ENCODE measurements at regions not wholly inside any gene's neighbourhood (a gene's known extent, or its start where the extent isn't known, plus 50 kb on each side); places are given as distances from the start of the nearest gene placed in this dataset.

DNA sequence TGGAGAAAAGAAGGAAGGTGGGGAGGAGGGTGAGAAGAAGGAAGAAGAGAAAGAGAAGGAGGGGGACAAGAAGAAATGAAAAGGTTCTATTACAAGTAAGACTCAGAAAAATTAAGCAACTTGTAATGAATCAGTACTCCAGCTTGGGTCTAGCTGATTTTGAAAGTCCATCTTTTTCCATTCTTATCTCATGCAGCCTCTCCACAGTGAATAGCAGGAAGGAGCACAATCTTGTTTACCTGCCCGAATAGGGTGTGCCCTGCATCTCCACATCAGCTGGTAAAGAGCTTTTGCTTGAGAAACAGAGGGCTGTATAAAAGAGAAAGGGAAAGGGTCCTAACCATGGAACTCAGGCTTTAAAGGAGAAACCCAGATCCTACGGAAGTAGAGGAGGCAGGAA, 348.8 kb downstream of the TPBG start:
- H3K9me3 Mint-ChIP-seq (ENCODE audit: unreplicated experiment): peaks cover 7% of the 10 kb centered on the region
- CTCF ChIA-PET: interaction anchor here (0.6 to 1.0 kb wide), 3 partner anchors 10 to 228 kb away, joined by 3 to 4 read pairs (median 3); no protein-coding TSS in a partner anchor

DNA sequence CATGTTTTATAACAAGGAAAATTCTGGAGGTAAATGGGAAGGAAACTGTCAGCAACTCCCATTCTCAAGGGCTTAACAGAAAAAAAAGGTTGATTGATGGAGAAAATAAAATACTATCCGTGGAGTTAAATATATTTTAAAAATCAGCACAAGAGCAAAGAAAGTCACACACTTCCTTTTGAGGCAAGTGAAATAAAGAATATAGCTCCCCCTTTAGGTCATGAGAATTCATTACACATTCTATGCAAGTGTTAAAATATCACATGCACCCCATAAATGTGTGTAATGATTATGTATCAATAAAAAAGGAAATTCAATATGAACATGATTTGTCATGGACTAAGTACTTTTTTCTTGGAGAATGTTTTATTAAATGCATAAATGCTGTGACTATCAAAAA, 349.2 kb downstream of the TPBG start:
- intact Hi-C loops (cut with micrococcal nuclease): no loop called here
- H3K4me1 Mint-ChIP-seq (ENCODE audit: insufficient read depth, unreplicated experiment): no peaks in the 10 kb centered on the region
- peak; percentile 13 for DNase-seq (ENCODE audit: unreplicated experiment)
- H3K9me3 Mint-ChIP-seq (ENCODE audit: unreplicated experiment): peaks cover 7% of the 10 kb centered on the region
- BruUV-seq (replicated peaks): no TSS peak
- no peak overlapping the region for H3K4me3 Mint-ChIP-seq (ENCODE audit: unreplicated experiment)
- TF ChIP-seq, protein P1, sequence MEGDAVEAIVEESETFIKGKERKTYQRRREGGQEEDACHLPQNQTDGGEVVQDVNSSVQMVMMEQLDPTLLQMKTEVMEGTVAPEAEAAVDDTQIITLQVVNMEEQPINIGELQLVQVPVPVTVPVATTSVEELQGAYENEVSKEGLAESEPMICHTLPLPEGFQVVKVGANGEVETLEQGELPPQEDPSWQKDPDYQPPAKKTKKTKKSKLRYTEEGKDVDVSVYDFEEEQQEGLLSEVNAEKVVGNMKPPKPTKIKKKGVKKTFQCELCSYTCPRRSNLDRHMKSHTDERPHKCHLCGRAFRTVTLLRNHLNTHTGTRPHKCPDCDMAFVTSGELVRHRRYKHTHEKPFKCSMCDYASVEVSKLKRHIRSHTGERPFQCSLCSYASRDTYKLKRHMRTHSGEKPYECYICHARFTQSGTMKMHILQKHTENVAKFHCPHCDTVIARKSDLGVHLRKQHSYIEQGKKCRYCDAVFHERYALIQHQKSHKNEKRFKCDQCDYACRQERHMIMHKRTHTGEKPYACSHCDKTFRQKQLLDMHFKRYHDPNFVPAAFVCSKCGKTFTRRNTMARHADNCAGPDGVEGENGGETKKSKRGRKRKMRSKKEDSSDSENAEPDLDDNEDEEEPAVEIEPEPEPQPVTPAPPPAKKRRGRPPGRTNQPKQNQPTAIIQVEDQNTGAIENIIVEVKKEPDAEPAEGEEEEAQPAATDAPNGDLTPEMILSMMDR (IDR thresholded peaks at IDR 0.05; ENCODE audit: unreplicated experiment): peak; percentile 35
- ChIA-PET POLR2A (interaction anchor here (0.7 kb wide), 1 partner anchor 15 kb away, joined by 5 read pairs; no protein-coding TSS in a partner anchor), CTCF (interaction anchor here (0.7 to 1.0 kb wide), 3 partner anchors 9 to 438 kb away, joined by 3 to 4 read pairs (median 4); no protein-coding TSS in a partner anchor)
- H3K36me3 Mint-ChIP-seq (ENCODE audit: insufficient read depth, unreplicated experiment): no peaks in the 10 kb centered on the region
- no peak overlapping the region for H3K27ac Mint-ChIP-seq (ENCODE audit: low read depth, unreplicated experiment)
- H3K27me3 Mint-ChIP-seq (ENCODE audit: insufficient read depth, unreplicated experiment): no peaks in the 10 kb centered on the region

More for the DNA sequence above, 348.8 kb downstream of the TPBG start:
- Mint-ChIP-seq H3K27ac (ENCODE audit: low read depth, unreplicated experiment) (no peak overlapping the region), H3K36me3 (ENCODE audit: insufficient read depth, unreplicated experiment) (no peaks in the 10 kb centered on the region), H3K4me1 (ENCODE audit: insufficient read depth, unreplicated experiment) (no peaks in the 10 kb centered on the region), H3K27me3 (ENCODE audit: insufficient read depth, unreplicated experiment) (no peaks in the 10 kb centered on the region), H3K4me3 (ENCODE audit: unreplicated experiment) (no peak overlapping the region)
- DNase-seq (ENCODE audit: unreplicated experiment): no peak
- POLR2A ChIA-PET: interaction anchor here (0.6 to 0.7 kb wide), 2 partner anchors 10 to 15 kb away, joined by 3 to 5 read pairs; no protein-coding TSS in a partner anchor
- TF ChIP-seq, protein P1 (IDR thresholded peaks at IDR 0.05; ENCODE audit: unreplicated experiment): no peak
- intact Hi-C loops (cut with micrococcal nuclease): no loop called here
- BruUV-seq (replicated peaks): no TSS peak

DNA sequence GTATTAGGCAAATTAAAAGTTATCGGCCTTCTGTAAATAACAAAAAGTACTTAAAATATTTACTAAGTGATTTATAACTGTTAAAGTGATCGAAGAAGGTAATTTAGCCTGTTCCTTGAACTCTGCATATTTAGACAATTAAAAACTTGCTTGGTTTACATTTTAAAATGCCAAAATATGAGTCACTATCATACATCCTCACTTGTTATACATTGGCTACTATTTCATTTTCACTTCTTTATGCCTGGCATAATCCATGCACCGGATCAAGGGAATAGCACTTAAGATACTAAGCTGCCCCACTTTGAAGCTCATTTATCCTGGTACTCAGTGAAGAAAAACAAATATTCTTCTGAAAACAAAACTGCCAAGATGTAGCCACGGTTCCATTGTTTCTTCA, 344.6 kb downstream of the UBE3D start:
- no TSS peak for BruUV-seq (replicated peaks)
- no peak for DNase-seq (ENCODE audit: unreplicated experiment)
- H3K4me3 Mint-ChIP-seq (ENCODE audit: unreplicated experiment): no peak overlapping the region

DNA sequence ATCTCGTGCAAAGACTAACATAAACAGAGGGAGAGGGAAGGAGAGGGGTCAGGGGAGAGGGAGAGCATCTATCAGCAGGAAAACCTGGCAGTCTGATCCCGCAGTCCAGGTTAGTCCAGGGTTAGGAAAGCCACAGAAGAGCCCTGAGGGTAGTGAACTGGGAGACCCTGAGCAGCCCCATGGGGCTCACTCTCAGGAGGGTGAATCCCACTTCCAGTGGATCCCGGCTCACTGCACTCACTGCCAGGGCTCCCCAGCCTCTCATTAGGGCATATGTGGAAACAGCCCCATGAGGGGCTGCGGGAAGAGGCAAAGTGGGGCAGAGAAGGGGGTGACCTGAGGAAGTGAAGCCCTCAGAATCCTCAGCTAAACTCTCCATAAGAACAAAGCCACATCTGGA, 329.9 kb downstream of the UBE3D start:
- Mint-ChIP-seq H3K27me3 (ENCODE audit: insufficient read depth, unreplicated experiment) (peaks cover 14% of the 10 kb centered on the region), H3K4me1 (ENCODE audit: insufficient read depth, unreplicated experiment) (no peaks in the 10 kb centered on the region), H3K4me3 (ENCODE audit: unreplicated experiment) (no peak overlapping the region), H3K9me3 (ENCODE audit: unreplicated experiment) (no peaks in the 10 kb centered on the region), H3K36me3 (ENCODE audit: insufficient read depth, unreplicated experiment) (no peaks in the 10 kb centered on the region), H3K27ac (ENCODE audit: low read depth, unreplicated experiment) (no peak overlapping the region)
- intact Hi-C loops (cut with micrococcal nuclease): no loop called here
- ChIA-PET CTCF (no interaction called here), POLR2A (interaction anchor here (0.6 kb wide), 1 partner anchor 514 kb away, joined by 3 read pairs; no protein-coding TSS in a partner anchor)
- TF ChIP-seq, protein P1 (IDR thresholded peaks at IDR 0.05; ENCODE audit: unreplicated experiment): no peak
- no TSS peak for BruUV-seq (replicated peaks)
- DNase-seq (ENCODE audit: unreplicated experiment): no peak

More for the DNA sequence above, 344.6 kb downstream of the UBE3D start:
- ChIA-PET CTCF (interaction anchor here (0.6 kb wide), 1 partner anchor 89 kb away, joined by 3 read pairs; no protein-coding TSS in a partner anchor), POLR2A (no interaction called here)
- no peaks in the 10 kb centered on the region for H3K36me3 Mint-ChIP-seq (ENCODE audit: insufficient read depth, unreplicated experiment)
- H3K27me3 Mint-ChIP-seq (ENCODE audit: insufficient read depth, unreplicated experiment): no peaks in the 10 kb centered on the region
- no peak overlapping the region for H3K27ac Mint-ChIP-seq (ENCODE audit: low read depth, unreplicated experiment)
- TF ChIP-seq, protein P1 (IDR thresholded peaks at IDR 0.05; ENCODE audit: unreplicated experiment): no peak
- intact Hi-C loops (cut with micrococcal nuclease): loop anchor here (10.0 kb wide), 1 partner anchor 456 kb away; no protein-coding TSS in a partner anchor
- H3K9me3 Mint-ChIP-seq (ENCODE audit: unreplicated experiment): peaks cover 14% of the 10 kb centered on the region
- H3K4me1 Mint-ChIP-seq (ENCODE audit: insufficient read depth, unreplicated experiment): no peaks in the 10 kb centered on the region
